Fibroblast of pulmonary artery (primary cell): ENCODE measurements at regions not wholly inside any gene's neighbourhood (a gene's known extent, or its start where the extent isn't known, plus 50 kb on each side); places are given as distances from the start of the nearest gene placed in this dataset.
"Not testable (repeated sequence)": the region's sequence is repeated elsewhere in the genome, so short reads cannot be mapped to it uniquely, and the experiment has no call there.

Experiments used
- DNase-seq: peaks from one replicate; pipeline ENCODE4 v3.0.0-alpha.2; 2010; ENCODE audit warnings: low read depth
- H3K4me3 ChIP-seq: replicated peaks from 2 replicates; pipeline ENCODE4 v1.5.1; 2011; ENCODE audit warnings: low read depth, mild to moderate bottlenecking, control low read depth, low read length, moderate library complexity
- TF ChIP-seq, protein P1 (sequence below): IDR thresholded peaks from 2 replicates; pipeline ENCODE4 v1.5.1; 2011; ENCODE audit warnings: mild to moderate bottlenecking, control low read depth, low read length, inconsistent platforms; ENCODE audit errors: missing control alignments

DNA sequence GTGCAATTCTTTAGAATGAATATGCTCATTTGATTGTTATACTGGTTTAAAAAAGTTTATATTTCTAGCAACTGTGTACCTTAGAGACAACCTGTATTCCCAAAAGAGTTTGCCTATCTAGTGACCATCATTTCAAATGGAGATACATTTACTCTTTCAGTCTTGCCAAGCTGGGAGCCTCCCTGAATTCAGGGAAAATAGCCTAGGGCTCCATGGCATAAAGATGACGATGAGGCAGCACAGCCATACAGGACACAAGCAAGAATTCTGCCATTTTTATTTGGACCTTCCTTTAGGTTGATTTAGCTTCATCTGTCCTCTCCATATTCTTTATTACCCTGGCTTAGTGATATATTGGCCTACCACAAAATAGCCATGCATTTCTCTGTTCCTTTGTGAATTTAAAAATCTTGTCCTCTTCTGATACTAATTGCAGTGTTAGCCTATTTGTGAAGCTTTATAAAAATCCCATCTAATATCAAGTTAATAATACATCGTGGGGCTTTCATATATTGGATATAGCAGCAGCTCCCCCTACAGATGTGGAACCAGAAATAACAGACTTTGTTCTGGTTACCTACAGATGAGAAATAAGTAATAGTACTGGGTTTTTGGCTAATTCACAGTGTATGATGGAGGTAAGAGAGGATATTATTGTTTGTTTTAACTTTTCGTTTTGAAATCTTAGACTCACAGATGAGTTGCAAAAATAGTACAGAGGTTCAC, 1661.9 kb upstream of the PIK3C3 start:
- H3K4me3 ChIP-seq, result no peak overlapping the region
- TF ChIP-seq, protein P1, sequence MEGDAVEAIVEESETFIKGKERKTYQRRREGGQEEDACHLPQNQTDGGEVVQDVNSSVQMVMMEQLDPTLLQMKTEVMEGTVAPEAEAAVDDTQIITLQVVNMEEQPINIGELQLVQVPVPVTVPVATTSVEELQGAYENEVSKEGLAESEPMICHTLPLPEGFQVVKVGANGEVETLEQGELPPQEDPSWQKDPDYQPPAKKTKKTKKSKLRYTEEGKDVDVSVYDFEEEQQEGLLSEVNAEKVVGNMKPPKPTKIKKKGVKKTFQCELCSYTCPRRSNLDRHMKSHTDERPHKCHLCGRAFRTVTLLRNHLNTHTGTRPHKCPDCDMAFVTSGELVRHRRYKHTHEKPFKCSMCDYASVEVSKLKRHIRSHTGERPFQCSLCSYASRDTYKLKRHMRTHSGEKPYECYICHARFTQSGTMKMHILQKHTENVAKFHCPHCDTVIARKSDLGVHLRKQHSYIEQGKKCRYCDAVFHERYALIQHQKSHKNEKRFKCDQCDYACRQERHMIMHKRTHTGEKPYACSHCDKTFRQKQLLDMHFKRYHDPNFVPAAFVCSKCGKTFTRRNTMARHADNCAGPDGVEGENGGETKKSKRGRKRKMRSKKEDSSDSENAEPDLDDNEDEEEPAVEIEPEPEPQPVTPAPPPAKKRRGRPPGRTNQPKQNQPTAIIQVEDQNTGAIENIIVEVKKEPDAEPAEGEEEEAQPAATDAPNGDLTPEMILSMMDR, result peak; percentile 50
- DNase-seq, result peak; percentile 40

DNA sequence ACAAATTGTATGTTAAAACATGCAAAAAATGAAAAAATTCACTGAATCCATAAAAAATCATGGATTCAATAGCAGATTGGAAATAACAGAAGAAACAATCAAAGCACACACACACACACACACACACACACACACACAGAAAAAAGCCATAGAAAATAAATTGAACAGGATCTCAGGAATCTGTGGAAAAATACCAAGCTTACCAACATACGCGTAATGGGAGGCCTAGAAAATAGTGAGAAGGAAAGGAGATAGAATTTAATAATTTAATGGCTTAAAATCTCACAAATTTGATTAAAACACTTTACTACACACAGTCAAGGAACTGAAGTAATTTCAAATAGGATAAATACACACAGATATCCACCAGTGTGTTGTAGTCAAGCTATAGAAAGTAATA, 1671.5 kb upstream of the PIK3C3 start:
- no peak overlapping the region for H3K4me3 ChIP-seq
- TF ChIP-seq, protein P1, result no peak
- DNase-seq, result no peak

DNA sequence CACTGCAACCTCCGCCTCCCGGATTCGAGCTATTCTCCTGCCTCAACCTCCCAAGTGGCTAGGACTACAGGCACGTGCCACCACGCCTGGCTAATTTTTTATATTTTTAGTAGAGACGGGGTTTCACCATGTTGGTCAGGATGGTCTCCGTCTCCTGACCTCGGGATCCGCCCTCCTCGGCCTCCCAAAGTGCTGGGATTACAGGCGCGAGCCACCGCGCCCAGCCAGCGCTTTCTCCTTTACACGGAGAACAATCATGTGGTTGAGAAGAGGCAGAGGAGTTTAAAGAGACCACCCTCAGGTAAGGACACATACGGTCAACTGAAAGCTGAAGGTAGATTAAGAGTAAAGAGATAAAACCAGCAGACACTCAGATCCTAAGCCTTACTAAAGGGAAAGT, 1673.7 kb upstream of the PIK3C3 start:
- not testable (repeated sequence) for H3K4me3 ChIP-seq, DNase-seq

DNA sequence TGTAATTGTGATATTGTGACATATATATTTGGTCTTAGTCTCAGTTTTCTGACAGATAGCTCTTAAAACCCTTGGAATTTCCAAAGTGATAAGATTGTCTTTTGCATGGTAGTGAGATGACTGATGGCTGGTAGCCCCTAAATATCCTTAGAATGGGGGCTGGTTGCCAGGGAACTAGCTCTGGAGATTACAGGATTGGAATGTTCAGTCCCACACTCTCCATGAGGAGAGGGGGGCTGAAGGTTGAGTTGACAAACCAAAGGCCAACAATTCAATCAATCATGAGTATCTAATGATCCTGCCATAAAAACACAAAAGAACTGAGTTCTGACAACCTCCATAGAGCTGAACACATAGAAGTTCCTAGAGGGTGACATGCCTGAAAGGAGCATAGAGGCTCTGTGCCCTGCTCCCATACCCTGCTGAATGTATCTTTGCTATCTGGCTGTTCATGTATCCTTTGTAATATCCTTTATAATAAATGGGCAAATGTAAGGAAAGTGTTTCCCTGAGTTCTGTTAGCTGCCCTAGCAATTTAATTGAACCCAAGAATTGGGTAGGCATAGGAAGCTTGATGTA, 1680.3 kb upstream of the PIK3C3 start:
- DNase-seq, result no peak
- TF ChIP-seq, protein P1, result no peak
- no peak overlapping the region for H3K4me3 ChIP-seq

DNA sequence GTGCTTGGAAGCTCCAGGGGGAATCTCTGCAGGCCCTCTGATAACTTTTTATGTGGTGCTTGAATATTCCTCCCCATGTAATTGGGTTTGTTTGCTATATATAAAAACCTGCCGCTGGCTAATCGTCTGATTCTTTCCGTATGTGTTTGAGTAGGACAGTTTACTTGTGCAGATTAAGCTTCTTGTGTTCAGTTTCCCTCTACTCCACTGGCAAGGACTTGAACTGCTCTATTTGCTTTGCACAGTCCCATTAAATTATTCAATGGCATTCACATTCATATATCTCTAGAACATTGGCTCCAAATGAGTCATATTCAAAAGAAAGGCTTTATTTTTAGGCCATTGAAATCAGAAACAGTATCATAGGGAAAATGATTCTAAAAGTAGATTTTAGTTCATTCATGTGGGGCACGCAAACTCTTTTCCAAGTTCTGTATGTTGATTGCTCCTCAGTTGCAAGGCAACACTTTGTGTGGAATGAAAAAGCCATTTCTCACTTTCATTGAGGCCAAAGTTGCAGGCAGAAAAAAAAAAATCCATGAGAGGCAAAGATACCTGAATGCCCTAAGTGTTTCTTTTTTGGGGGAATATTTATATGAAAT, 1682.3 kb upstream of the PIK3C3 start:
- TF ChIP-seq, protein P1, result no peak
- DNase-seq, result no peak
- H3K4me3 ChIP-seq, result no peak overlapping the region

DNA sequence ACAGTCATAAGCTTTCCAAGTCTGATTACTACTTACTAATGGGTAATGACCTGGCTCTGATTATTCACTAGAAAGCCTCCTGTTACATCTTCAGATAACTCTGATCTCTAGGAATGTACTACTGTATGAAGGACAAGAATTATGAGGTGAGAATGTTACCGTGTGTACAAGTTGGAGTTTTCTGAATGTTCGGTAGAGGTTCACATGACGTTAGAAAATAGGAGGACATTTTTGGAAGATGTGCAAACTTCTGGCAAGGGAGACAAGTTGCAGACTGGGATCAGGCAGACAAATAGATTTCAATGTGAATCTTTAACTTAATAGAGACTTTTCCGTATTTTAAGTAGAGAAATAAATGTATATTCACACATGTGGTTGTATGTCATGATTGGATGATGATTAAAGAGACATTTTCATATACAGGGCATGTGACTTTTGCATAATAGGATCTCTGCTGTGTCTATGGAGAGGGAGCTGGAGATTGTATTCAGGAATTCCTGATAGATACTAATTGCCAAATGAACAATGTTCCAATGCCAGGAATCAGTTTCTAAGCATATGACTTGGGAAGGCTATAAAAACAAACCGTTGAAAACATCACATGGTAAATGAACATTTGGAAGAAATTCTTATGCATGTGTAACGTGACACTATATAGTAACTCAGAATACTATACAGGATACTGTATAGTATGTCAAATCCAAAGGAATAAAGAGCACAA, 1695.8 kb upstream of the PIK3C3 start:
- no peak for DNase-seq
- no peak overlapping the region for H3K4me3 ChIP-seq

More for the DNA sequence above, 1695.8 kb upstream of the PIK3C3 start:
- TF ChIP-seq, protein P1, result no peak
